PC-3 (cell line): ENCODE measurements at regions not wholly inside any gene's neighbourhood (a gene's known extent, or its start where the extent isn't known, plus 50 kb on each side); places are given as distances from the start of the nearest gene placed in this dataset.

Source experiments
- CTCF ChIP-seq: fragments of 300-600 bp; sonication (generic); conservative IDR thresholded peaks from 2 replicates; pipeline ENCODE4 v1.5.1; 2017; ENCODE audit warnings: antibody characterized with exemption, low read depth, mild to moderate bottlenecking, low read length
- EZH2 ChIP-seq: fragments of 300-600 bp; sonication (generic); IDR thresholded peaks from one replicate; pipeline ENCODE4 v1.6.1; 2017; ENCODE audit warnings: antibody characterized with exemption, mild to moderate bottlenecking, low read length; ENCODE audit not compliant: unreplicated experiment
- EZH2phosphoT487 ChIP-seq: fragments of 300-600 bp; sonication (generic); IDR thresholded peaks from 2 replicates; pipeline ENCODE4 v1.6.1; 2018; ENCODE audit warnings: mild to moderate bottlenecking, antibody characterized with exemption, low read length, borderline replicate concordance

DNA sequence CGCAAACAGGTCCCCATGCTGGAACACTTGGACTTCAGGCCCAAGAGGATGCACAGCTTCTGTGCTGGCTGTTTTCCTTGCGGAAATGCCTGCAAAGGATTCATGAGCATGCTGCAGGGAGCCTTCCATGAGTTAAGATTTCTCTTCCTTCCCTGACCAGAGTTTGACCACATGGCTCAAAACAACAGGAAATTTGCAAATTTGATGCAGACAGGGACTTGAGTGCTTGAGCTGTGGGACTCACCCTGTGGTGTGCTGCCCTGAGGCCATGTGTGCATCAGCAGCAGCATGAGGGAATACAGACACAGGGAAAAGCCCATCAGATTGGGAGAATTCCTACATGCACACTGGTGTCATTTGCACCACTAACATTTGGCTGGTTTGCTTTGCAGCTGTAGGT is 195.4 kb downstream of the CDC14C start:
- TF ChIP-seq CTCF (no peak), EZH2 (no peak), EZH2phosphoT487 (no peak)
